H1 (cell line): ENCODE measurements at regions not wholly inside any gene's neighbourhood (a gene's known extent, or its start where the extent isn't known, plus 50 kb on each side); places are given as distances from the start of the nearest gene placed in this dataset.

ENCODE experiments used
- CBX5 ChIP-seq: fragments of 300-800, 300-1000 bp; sonication (generic); IDR thresholded peaks from 2 replicates; pipeline ENCODE4 v1.7.1; 2016; ENCODE audit warnings: antibody characterized with exemption, low read length, low read depth
- CREB1 ChIP-seq: IDR thresholded peaks from 2 replicates; pipeline ENCODE4 v1.6.1; 2012; ENCODE audit warnings: inconsistent platforms
- EP300 ChIP-seq, 2 experiments: IDR thresholded peaks; 1 replicate in 1 of 2; 2 replicates in 1 of 2; pipeline ENCODE4 v1.6.1; 2011 to 2012; ENCODE audit warnings: low read depth in 2 of 2, low read length in 2 of 2, mild to moderate bottlenecking in 2 of 2, borderline replicate concordance in 1 of 2, inconsistent platforms in 1 of 2, moderate library complexity in 1 of 2
- HDAC6 ChIP-seq: IDR thresholded peaks from one replicate; pipeline ENCODE4 v1.7.1; 2012; ENCODE audit warnings: low read depth, mild to moderate bottlenecking, inconsistent platforms, low read length, moderate library complexity
- PHF8 ChIP-seq: fragments of 200-600 bp; sonication (generic); conservative IDR thresholded peaks from 2 replicates; pipeline ENCODE4 v1.7.1; 2012; ENCODE audit warnings: low read depth, mild to moderate bottlenecking, inconsistent platforms, low read length, moderate library complexity
- POLR2A ChIP-seq, 2 experiments: IDR thresholded peaks; 1 replicate in 1 of 2; 2 replicates in 1 of 2; pipeline ENCODE4 v1.6.1; 2011; ENCODE audit warnings: low read depth in 2 of 2, low read length in 2 of 2, mild to moderate bottlenecking in 2 of 2; ENCODE audit errors: control extremely low read depth in 1 of 2
- RBBP5 ChIP-seq: IDR thresholded peaks from 2 replicates; pipeline ENCODE4 v1.7.1; 2012; ENCODE audit warnings: low read depth, mild to moderate bottlenecking, inconsistent platforms, low read length, moderate library complexity, borderline replicate concordance
- SAP30 ChIP-seq: fragments of 300-600 bp; sonication (generic); IDR thresholded peaks from 2 replicates; pipeline ENCODE4 v1.7.1; 2012; ENCODE audit warnings: low read length, moderate library complexity, mild to moderate bottlenecking, inconsistent platforms; ENCODE audit not compliant: insufficient read depth, insufficient replicate concordance
- TF ChIP-seq, protein P1 (sequence below), 3 experiments: IDR thresholded peaks; 1 replicate in 2 of 3; 2 replicates in 1 of 3; pipeline versions ENCODE4 v1.5.1 to v1.6.1; 2011; ENCODE audit warnings: low read length in 3 of 3, mild to moderate bottlenecking in 3 of 3, inconsistent platforms in 2 of 3, low read depth in 1 of 3, moderate library complexity in 1 of 3; ENCODE audit not compliant: insufficient read depth in 1 of 3; ENCODE audit errors: control extremely low read depth in 1 of 3

DNA sequence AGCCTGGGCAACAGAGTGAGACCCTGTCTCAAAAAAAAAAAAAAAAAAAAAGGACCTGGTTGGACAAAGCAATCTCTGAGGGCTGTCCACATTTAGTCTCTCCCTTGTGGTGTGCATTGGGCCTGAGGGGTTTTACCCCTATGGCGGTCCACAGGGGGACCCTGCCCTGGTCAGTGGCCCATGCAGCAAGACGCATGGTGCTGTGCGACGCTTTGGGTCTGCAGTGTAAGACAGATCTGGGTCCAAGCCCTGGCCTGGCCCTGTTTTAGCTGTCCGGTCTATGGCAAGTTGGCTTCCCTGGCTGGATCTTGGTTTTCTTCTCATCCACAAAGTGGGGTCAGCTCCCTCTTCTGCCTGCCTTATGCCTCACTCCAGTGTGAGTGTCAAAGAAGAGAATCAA lies 123.2 kb upstream of the NLRP1 start:
- no peak for TF ChIP-seq HDAC6
- TF ChIP-seq, protein P1, sequence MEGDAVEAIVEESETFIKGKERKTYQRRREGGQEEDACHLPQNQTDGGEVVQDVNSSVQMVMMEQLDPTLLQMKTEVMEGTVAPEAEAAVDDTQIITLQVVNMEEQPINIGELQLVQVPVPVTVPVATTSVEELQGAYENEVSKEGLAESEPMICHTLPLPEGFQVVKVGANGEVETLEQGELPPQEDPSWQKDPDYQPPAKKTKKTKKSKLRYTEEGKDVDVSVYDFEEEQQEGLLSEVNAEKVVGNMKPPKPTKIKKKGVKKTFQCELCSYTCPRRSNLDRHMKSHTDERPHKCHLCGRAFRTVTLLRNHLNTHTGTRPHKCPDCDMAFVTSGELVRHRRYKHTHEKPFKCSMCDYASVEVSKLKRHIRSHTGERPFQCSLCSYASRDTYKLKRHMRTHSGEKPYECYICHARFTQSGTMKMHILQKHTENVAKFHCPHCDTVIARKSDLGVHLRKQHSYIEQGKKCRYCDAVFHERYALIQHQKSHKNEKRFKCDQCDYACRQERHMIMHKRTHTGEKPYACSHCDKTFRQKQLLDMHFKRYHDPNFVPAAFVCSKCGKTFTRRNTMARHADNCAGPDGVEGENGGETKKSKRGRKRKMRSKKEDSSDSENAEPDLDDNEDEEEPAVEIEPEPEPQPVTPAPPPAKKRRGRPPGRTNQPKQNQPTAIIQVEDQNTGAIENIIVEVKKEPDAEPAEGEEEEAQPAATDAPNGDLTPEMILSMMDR (IDR thresholded peaks at IDR 0.05; ENCODE audit: control extremely low read depth in 1 of 3, insufficient read depth in 1 of 3, low read depth in 1 of 3, low read length in 3 of 3) = no peak
- TF ChIP-seq POLR2A (IDR thresholded peaks at IDR 0.05; ENCODE audit: control extremely low read depth in 1 of 2, low read depth in 2 of 2, low read length in 2 of 2) = no peak
- TF ChIP-seq SAP30 = no peak
- no peak for TF ChIP-seq PHF8
- no peak for TF ChIP-seq CREB1
- TF ChIP-seq RBBP5 = no peak
- no peak for TF ChIP-seq CBX5
- TF ChIP-seq EP300 (IDR thresholded peaks at IDR 0.05; ENCODE audit: borderline replicate concordance in 1 of 2, low read depth in 2 of 2, low read length in 2 of 2) = no peak
